ENCODE measurements at regions not wholly inside any gene's neighbourhood (a gene's known extent, or its start where the extent isn't known, plus 50 kb on each side); places are given as distances from the start of the nearest gene placed in this dataset.

GRCh38 chr5:32506799-32507198 lies 62.3 kb upstream of the ZFR start:
- Histone ChIP-seq H2BK5ac (ENCODE audit: low read depth, low read length, poor library complexity, severe bottlenecking) (no peak overlapping the region), H2BK15ac (ENCODE audit: low read depth, poor library complexity, severe bottlenecking) (no peak overlapping the region), H3K9me3 (ENCODE audit: control insufficient read depth, low read length) (no peaks in the 10 kb centered on the region), H3K18ac (ENCODE audit: low read depth in 1 of 2, low read length in 2 of 2) (no peak overlapping the region), H4K91ac (ENCODE audit: low read length) (no peak overlapping the region), H3K14ac (ENCODE audit: low read length in 2 of 2) (no peak overlapping the region), H2BK12ac (ENCODE audit: low read length in 2 of 2) (no peak overlapping the region), H3K4me2 (ENCODE audit: low read length, poor library complexity, severe bottlenecking) (no peak overlapping the region), H3K27ac (ENCODE audit: low read length, poor library complexity, severe bottlenecking) (no peak overlapping the region), H3K4me3 (ENCODE audit: insufficient read depth in 1 of 2, low read depth in 1 of 2, low read length in 2 of 2) (peak overlapping the region in 1 of 2 experiments; percentile 65), H3K4ac (ENCODE audit: low read depth in 1 of 2, low read length in 2 of 2) (no peak overlapping the region), H2BK120ac (ENCODE audit: low read depth, low read length) (no peak overlapping the region), H3K9ac (ENCODE audit: low read length) (peak overlapping the region; percentile 80), H3K36me3 (ENCODE audit: control insufficient read depth in 1 of 2, insufficient read depth in 2 of 2, low read depth in 1 of 2, low read length in 2 of 2) (no peaks in the 10 kb centered on the region), H2AFZ (ENCODE audit: low read depth, low read length) (no peak overlapping the region), H3K27me3 (ENCODE audit: control insufficient read depth in 1 of 2, insufficient read depth in 1 of 2, low read length in 2 of 2) (peaks cover 0 to 41% of the 10 kb centered on the region in 2 experiments), H3K79me1 (replicated peaks; ENCODE audit: low read length, poor library complexity, severe bottlenecking) (no peaks in the 10 kb centered on the region), H3K23ac (ENCODE audit: low read length in 2 of 2) (no peak overlapping the region), H2AK5ac (ENCODE audit: low read length, severe bottlenecking) (no peak overlapping the region), H3K4me1 (ENCODE audit: control insufficient read depth, insufficient read depth, low read depth, low read length) (peaks cover 4% of the 10 kb centered on the region), H4K8ac (ENCODE audit: low read length) (no peak overlapping the region)
- WGBS = 80% methylated on average over 1 of the region's 1 CpG
- DNase-seq = no peak

GRCh38 chr5:32506201-32506661 lies 61.7 kb upstream of the ZFR start:
- H3K36me3 ChIP-seq (ENCODE audit: control insufficient read depth in 1 of 2, insufficient read depth in 2 of 2, low read depth in 1 of 2, low read length in 2 of 2) = no peaks in the 10 kb centered on the region
- H3K4ac ChIP-seq (ENCODE audit: low read depth in 1 of 2, low read length in 2 of 2) = no peak overlapping the region
- no peak overlapping the region for H3K18ac ChIP-seq (ENCODE audit: low read depth in 1 of 2, low read length in 2 of 2)
- H3K4me1 ChIP-seq (ENCODE audit: control insufficient read depth, insufficient read depth, low read depth, low read length) = peaks cover 4% of the 10 kb centered on the region
- peak overlapping the region in 1 of 2 experiments; percentile 65 for H3K4me3 ChIP-seq (ENCODE audit: insufficient read depth in 1 of 2, low read depth in 1 of 2, low read length in 2 of 2)
- no peak overlapping the region for H4K8ac ChIP-seq (ENCODE audit: low read length)
- H2AK5ac ChIP-seq (ENCODE audit: low read length, severe bottlenecking) = no peak overlapping the region
- no peak overlapping the region for H3K4me2 ChIP-seq (ENCODE audit: low read length, poor library complexity, severe bottlenecking)
- no peak overlapping the region for H2BK5ac ChIP-seq (ENCODE audit: low read depth, low read length, poor library complexity, severe bottlenecking)
- whole genome bisulfite sequencing = 73% methylated on average over 3 of the region's 3 CpGs
- no peak overlapping the region for H3K23ac ChIP-seq (ENCODE audit: low read length in 2 of 2)
- H2BK12ac ChIP-seq (ENCODE audit: low read length in 2 of 2) = no peak overlapping the region
- H2AFZ ChIP-seq (ENCODE audit: low read depth, low read length) = no peak overlapping the region
- H2BK120ac ChIP-seq (ENCODE audit: low read depth, low read length) = no peak overlapping the region
- peak overlapping the region; percentile 69 for H3K9ac ChIP-seq (ENCODE audit: low read length)
- H3K9me3 ChIP-seq (ENCODE audit: control insufficient read depth, low read length) = no peaks in the 10 kb centered on the region
- H3K79me1 ChIP-seq (replicated peaks; ENCODE audit: low read length, poor library complexity, severe bottlenecking) = no peaks in the 10 kb centered on the region
- no peak overlapping the region for H2BK15ac ChIP-seq (ENCODE audit: low read depth, poor library complexity, severe bottlenecking)
- no peak overlapping the region for H3K14ac ChIP-seq (ENCODE audit: low read length in 2 of 2)
- DNase-seq = no peak
- H3K27me3 ChIP-seq (ENCODE audit: control insufficient read depth in 1 of 2, insufficient read depth in 1 of 2, low read length in 2 of 2) = peaks cover 0 to 46% of the 10 kb centered on the region in 2 experiments
- H3K27ac ChIP-seq (ENCODE audit: low read length, poor library complexity, severe bottlenecking) = no peak overlapping the region
- H4K91ac ChIP-seq (ENCODE audit: low read length) = no peak overlapping the region

GRCh38 chr5:32505756-32506155 lies 61.2 kb upstream of the ZFR start:
- Histone ChIP-seq H4K8ac (ENCODE audit: low read length) (no peak overlapping the region), H4K91ac (ENCODE audit: low read length) (no peak overlapping the region), H2AK5ac (ENCODE audit: low read length, severe bottlenecking) (no peak overlapping the region), H3K27ac (ENCODE audit: low read length, poor library complexity, severe bottlenecking) (no peak overlapping the region), H3K9ac (ENCODE audit: low read length) (peak overlapping the region; percentile 69), H3K9me3 (ENCODE audit: control insufficient read depth, low read length) (no peaks in the 10 kb centered on the region), H3K4ac (ENCODE audit: low read depth in 1 of 2, low read length in 2 of 2) (no peak overlapping the region), H3K4me2 (ENCODE audit: low read length, poor library complexity, severe bottlenecking) (no peak overlapping the region), H3K18ac (ENCODE audit: low read depth in 1 of 2, low read length in 2 of 2) (no peak overlapping the region), H2BK5ac (ENCODE audit: low read depth, low read length, poor library complexity, severe bottlenecking) (no peak overlapping the region), H3K23ac (ENCODE audit: low read length in 2 of 2) (no peak overlapping the region), H2BK12ac (ENCODE audit: low read length in 2 of 2) (no peak overlapping the region), H3K4me3 (ENCODE audit: insufficient read depth in 1 of 2, low read depth in 1 of 2, low read length in 2 of 2) (peak overlapping the region in 1 of 2 experiments; percentile 65), H2BK15ac (ENCODE audit: low read depth, poor library complexity, severe bottlenecking) (no peak overlapping the region), H3K79me1 (replicated peaks; ENCODE audit: low read length, poor library complexity, severe bottlenecking) (no peaks in the 10 kb centered on the region), H3K36me3 (ENCODE audit: control insufficient read depth in 1 of 2, insufficient read depth in 2 of 2, low read depth in 1 of 2, low read length in 2 of 2) (no peaks in the 10 kb centered on the region), H2AFZ (ENCODE audit: low read depth, low read length) (no peak overlapping the region), H3K4me1 (ENCODE audit: control insufficient read depth, insufficient read depth, low read depth, low read length) (peaks cover 4% of the 10 kb centered on the region), H3K27me3 (ENCODE audit: control insufficient read depth in 1 of 2, insufficient read depth in 1 of 2, low read length in 2 of 2) (peaks cover 0 to 49% of the 10 kb centered on the region in 2 experiments), H3K14ac (ENCODE audit: low read length in 2 of 2) (no peak overlapping the region), H2BK120ac (ENCODE audit: low read depth, low read length) (no peak overlapping the region)
- WGBS = 47% methylated on average over 2 of the region's 2 CpGs
- DNase-seq = peak; percentile 57

- Histone ChIP-seq H2BK12ac (ENCODE audit: low read length in 2 of 2) (no peak overlapping the region), H2BK15ac (ENCODE audit: low read depth, poor library complexity, severe bottlenecking) (no peak overlapping the region), H3K23ac (ENCODE audit: low read length in 2 of 2) (no peak overlapping the region), H2BK120ac (ENCODE audit: low read depth, low read length) (no peak overlapping the region), H3K4me2 (ENCODE audit: low read length, poor library complexity, severe bottlenecking) (peak overlapping the region; percentile 17), H3K18ac (ENCODE audit: low read depth in 1 of 2, low read length in 2 of 2) (no peak overlapping the region), H3K4me1 (ENCODE audit: control insufficient read depth, insufficient read depth, low read depth, low read length) (peaks cover 4% of the 10 kb centered on the region), H3K4me3 (ENCODE audit: insufficient read depth in 1 of 2, low read depth in 1 of 2, low read length in 2 of 2) (peak overlapping the region in 1 of 2 experiments; percentile 65), H2AFZ (ENCODE audit: low read depth, low read length) (no peak overlapping the region), H3K27me3 (ENCODE audit: control insufficient read depth in 1 of 2, insufficient read depth in 1 of 2, low read length in 2 of 2) (peaks cover 0 to 54% of the 10 kb centered on the region in 2 experiments), H4K8ac (ENCODE audit: low read length) (no peak overlapping the region), H4K91ac (ENCODE audit: low read length) (no peak overlapping the region), H3K9me3 (ENCODE audit: control insufficient read depth, low read length) (no peaks in the 10 kb centered on the region), H3K79me1 (replicated peaks; ENCODE audit: low read length, poor library complexity, severe bottlenecking) (no peaks in the 10 kb centered on the region), H2AK5ac (ENCODE audit: low read length, severe bottlenecking) (no peak overlapping the region), H3K14ac (ENCODE audit: low read length in 2 of 2) (no peak overlapping the region), H2BK5ac (ENCODE audit: low read depth, low read length, poor library complexity, severe bottlenecking) (no peak overlapping the region), H3K36me3 (ENCODE audit: control insufficient read depth in 1 of 2, insufficient read depth in 2 of 2, low read depth in 1 of 2, low read length in 2 of 2) (no peaks in the 10 kb centered on the region), H3K4ac (ENCODE audit: low read depth in 1 of 2, low read length in 2 of 2) (no peak overlapping the region), H3K9ac (ENCODE audit: low read length) (peak overlapping the region; percentile 69), H3K27ac (ENCODE audit: low read length, poor library complexity, severe bottlenecking) (no peak overlapping the region)
- DNase-seq = peak; percentile 53
- 9% methylated on average over 5 of the region's 8 CpGs for WGBS
Observed at GRCh38 chr5:32504989-32505596, 60.6 kb upstream of the ZFR start.
